HG03025 (cell line): ENCODE measurements at regions not wholly inside any gene's neighbourhood (a gene's known extent, or its start where the extent isn't known, plus 50 kb on each side); places are given as distances from the start of the nearest gene placed in this dataset.
"Not testable (repeated sequence)": the region's sequence is repeated elsewhere in the genome, so short reads cannot be mapped to it uniquely, and the experiment has no call there.

Source experiments
- ATAC-seq: cut with Tn5 transposase; IDR thresholded peaks from one replicate; pipeline ENCODE4 v1.9.1; 2021; ENCODE audit warnings: mild to moderate bottlenecking, moderate library complexity; ENCODE audit not compliant: unreplicated experiment, low FRiP score

- not testable (repeated sequence) for ATAC-seq
Measured at GRCh38 chr9:39559384-39559783, 203.9 kb downstream of the SPATA31A1 start.

- ATAC-seq: not testable (repeated sequence)
Measured at GRCh38 chr9:39566782-39567181, 211.3 kb downstream of the SPATA31A1 start.

GRCh38 chr9:39567396-39567795 lies 211.9 kb downstream of the SPATA31A1 start:
- not testable (repeated sequence) for ATAC-seq

GRCh38 chr9:39568900-39569299 lies 213.4 kb downstream of the SPATA31A1 start:
- ATAC-seq: not testable (repeated sequence)

- ATAC-seq: not testable (repeated sequence)
Measured at GRCh38 chr9:39573024-39574022, 217.9 kb downstream of the SPATA31A1 start.

GRCh38 chr9:39579000-39579399 lies 223.5 kb downstream of the SPATA31A1 start:
- ATAC-seq: not testable (repeated sequence)

GRCh38 chr9:39581296-39581695 lies 225.8 kb downstream of the SPATA31A1 start:
- not testable (repeated sequence) for ATAC-seq

- ATAC-seq: not testable (repeated sequence)
Measured at GRCh38 chr9:39582677-39583412, 227.4 kb downstream of the SPATA31A1 start.

GRCh38 chr9:39583413-39583747 lies 227.9 kb downstream of the SPATA31A1 start:
- not testable (repeated sequence) for ATAC-seq

GRCh38 chr9:39585233-39585632 lies 229.8 kb downstream of the SPATA31A1 start:
- not testable (repeated sequence) for ATAC-seq

- ATAC-seq: no peak
Measured at GRCh38 chr9:39587844-39588499, 232.5 kb downstream of the SPATA31A1 start.

GRCh38 chr9:39588500-39589137 lies 233.2 kb downstream of the SPATA31A1 start:
- ATAC-seq: no peak

GRCh38 chr9:39604089-39604488 lies 248.6 kb downstream of the SPATA31A1 start:
- ATAC-seq: not testable (repeated sequence)

- ATAC-seq: peak; percentile 95
Measured at GRCh38 chr9:39611449-39612231, 256.2 kb downstream of the SPATA31A1 start.

- not testable (repeated sequence) for ATAC-seq
Measured at GRCh38 chr9:39616480-39616879, 261.0 kb downstream of the SPATA31A1 start.

GRCh38 chr9:39624048-39624447 lies 268.6 kb downstream of the SPATA31A1 start:
- ATAC-seq: not testable (repeated sequence)

- not testable (repeated sequence) for ATAC-seq
Measured at GRCh38 chr9:39632071-39632470, 276.6 kb downstream of the SPATA31A1 start.

- ATAC-seq: not testable (repeated sequence)
Measured at GRCh38 chr9:39649029-39649428, 293.6 kb downstream of the SPATA31A1 start.

GRCh38 chr9:39656960-39657603 lies 301.6 kb downstream of the SPATA31A1 start:
- ATAC-seq: not testable (repeated sequence)
